GM12878 (cell line): ENCODE measurements at regions not wholly inside any gene's neighbourhood (a gene's known extent, or its start where the extent isn't known, plus 50 kb on each side); places are given as distances from the start of the nearest gene placed in this dataset.

ENCODE experiments used
- ATAC-seq: fragments of 200-7000 bp; cut with Tn5 transposase; 3 replicates; pipeline ENCODE4 v1.9.1; 2020; ENCODE audit warnings: mild to moderate bottlenecking, moderate library complexity
- BruUV-seq: library from RNA; stranded (reverse); fragments of 400-500 nt; replicated peaks from 2 replicates; lab custom pipeline; 2021; lab: Mats Ljungman, UMichigan
- CTCF ChIA-PET: fragments of 300-600 bp; sonication (Branson Sonifier 250); formaldehyde crosslinking; extraction: SDS; loops from one replicate; lab custom pipeline; 2021; ENCODE audit warnings: inconsistent platforms; lab: Yijun Ruan, JAX
- POLR2A ChIA-PET: fragments of 350-600 bp; formaldehyde crosslinking; extraction: SDS; loops from one replicate; lab custom pipeline; 2021; ENCODE audit warnings: inconsistent platforms; lab: Charles Lee
- RAD21 ChIA-PET: fragments of 300-600 bp; sonication (Branson Sonifier 250); formaldehyde crosslinking; loops from one replicate; lab custom pipeline; 2023; ENCODE audit warnings: antibody characterized with exemption; ENCODE audit not compliant: unreplicated experiment; lab: Charles Lee
- SMC1A ChIA-PET: fragments of 300-600 bp; sonication (Branson Sonifier 250); formaldehyde crosslinking; loops from one replicate; lab custom pipeline; 2023; ENCODE audit not compliant: unreplicated experiment, uncharacterized antibody; lab: Charles Lee
- DNase-seq: peaks from one replicate; pipeline ENCODE4 v3.0.0-alpha.2; 2011; ENCODE audit warnings: low read depth, low spot score
- FAIRE-seq: peaks from 3 replicates; lab custom pipeline; 2011; peaks lifted over from hg19 to GRCh38; lab: Jason Lieb, UNC
- H2AFZ ChIP-seq: 2 replicates; pipeline ENCODE4 v1.6.0; 2011; ENCODE audit warnings: low read depth, low read length, control low read depth; ENCODE audit not compliant: control insufficient read depth
- H3K27ac ChIP-seq: 2 replicates; pipeline ENCODE4 v1.5.1; 2011; ENCODE audit warnings: control low read depth; ENCODE audit not compliant: control insufficient read depth, insufficient read depth
- H3K27me3 ChIP-seq, 2 experiments: replicated peaks in 1 of 2; 2 replicates each; pipeline versions ENCODE4 v1.6.0 to v1.6.1; 2011; ENCODE audit warnings: low read length in 1 of 2; ENCODE audit not compliant: control insufficient read depth in 2 of 2, insufficient read depth in 2 of 2
- H3K36me3 ChIP-seq, 2 experiments: 2 replicates each; pipeline ENCODE4 v1.5.1; 2011; ENCODE audit warnings: low read length in 1 of 2; ENCODE audit not compliant: control insufficient read depth in 2 of 2, insufficient read depth in 2 of 2
- H3K4me1 ChIP-seq: 2 replicates; pipeline ENCODE4 v1.6.1; 2011; ENCODE audit warnings: mild to moderate bottlenecking, low read length, moderate library complexity, mixed read lengths; ENCODE audit not compliant: control insufficient read depth, insufficient read depth
- H3K4me2 ChIP-seq: 2 replicates; pipeline ENCODE4 v1.6.0; 2011; ENCODE audit warnings: control low read depth; ENCODE audit not compliant: control insufficient read depth, insufficient read depth
- H3K4me3 ChIP-seq: fragments of 200-600 bp; sonication (generic); 2 replicates; pipeline ENCODE4 v1.5.1; 2016
- H3K79me2 ChIP-seq: 2 replicates; pipeline ENCODE4 v1.6.0; 2011; ENCODE audit warnings: low read length; ENCODE audit not compliant: control insufficient read depth, insufficient read depth
- H3K9ac ChIP-seq: 2 replicates; pipeline ENCODE4 v1.8.0; 2011; ENCODE audit warnings: low read length, control low read depth, mixed read lengths; ENCODE audit not compliant: control insufficient read depth, insufficient read depth
- H3K9me3 ChIP-seq: replicated peaks from 3 replicates; pipeline ENCODE4 v1.5.1; 2011; ENCODE audit warnings: mild to moderate bottlenecking, low read length; ENCODE audit not compliant: control insufficient read depth, insufficient read depth
- H4K20me1 ChIP-seq: 2 replicates; pipeline ENCODE4 v1.6.0; 2011; ENCODE audit not compliant: control insufficient read depth, insufficient read depth
- FOS ChIP-seq: IDR thresholded peaks from 3 replicates; pipeline ENCODE4 v1.6.1; 2011; ENCODE audit warnings: borderline replicate concordance; ENCODE audit not compliant: insufficient read length; ENCODE audit errors: extremely low read depth
- HDAC6 ChIP-seq: fragments of 200-600 bp; sonication (generic); IDR thresholded peaks from one replicate; pipeline ENCODE4 v1.8.0; 2017; ENCODE audit warnings: antibody characterized with exemption; ENCODE audit not compliant: unreplicated experiment
- RFX5 ChIP-seq: IDR thresholded peaks from 2 replicates; pipeline ENCODE4 v1.6.1; 2011; ENCODE audit warnings: low read depth, low read length, improper control_type of control experiment
- SRF ChIP-seq, 2 experiments: IDR thresholded peaks; 2 replicates each; pipeline ENCODE4 v1.6.1; 2011; ENCODE audit warnings: low read depth in 2 of 2, low read length in 2 of 2, mild to moderate bottlenecking in 1 of 2, moderate library complexity in 1 of 2
- SUPT20H ChIP-seq: IDR thresholded peaks from 2 replicates; pipeline ENCODE4 v1.6.1; 2011; ENCODE audit warnings: low read depth, mild to moderate bottlenecking, low read length, moderate library complexity, borderline replicate concordance; ENCODE audit not compliant: control insufficient read depth
- TCF12 ChIP-seq: IDR thresholded peaks from 2 replicates; pipeline ENCODE4 v1.6.1; 2011; ENCODE audit warnings: low read depth, mild to moderate bottlenecking, low read length
- YY1 ChIP-seq: IDR thresholded peaks from 2 replicates; pipeline ENCODE4 v1.6.1; 2011; ENCODE audit warnings: low read depth, mild to moderate bottlenecking, low read length
- WGBS: methylation state at CpG from one replicate; pipeline ENCODE4 v1.1.6; 2016; ENCODE audit warnings: low lambda C conversion rate; ENCODE audit not compliant: insufficient replicate concordance, insufficient coverage; ENCODE audit errors: missing lambda C conversion rate; 5-methylcytosine and 5-hydroxymethylcytosine counted together
- in situ Hi-C: fragments of 300-500 bp; cut with MboI; formaldehyde crosslinking; loops from 9 replicates; pipeline ENCODE4 v1.14.3; 2018; ENCODE audit warnings: mixed read lengths
- intact Hi-C: fragments of 100-400 bp; cut with micrococcal nuclease; formaldehyde crosslinking; loops from one replicate; pipeline ENCODE4 v1.14.2; 2022; ENCODE audit not compliant: unreplicated experiment
- TF ChIP-seq, protein P1 (sequence below): IDR thresholded peaks from 2 replicates; pipeline ENCODE4 v1.6.1; 2012; ENCODE audit warnings: mild to moderate bottlenecking, low read depth, low read length
- TF ChIP-seq, protein P2 (sequence below): fragments of 450-650 bp; IDR thresholded peaks from 2 replicates; pipeline ENCODE4 v1.6.1; 2018; ENCODE audit warnings: mild to moderate bottlenecking, low read depth, moderate library complexity; ENCODE audit not compliant: partially characterized antibody
- TF ChIP-seq, protein P3 (sequence below): IDR thresholded peaks from 2 replicates; pipeline ENCODE4 v1.6.1; 2011; ENCODE audit warnings: low read depth, low read length, improper control_type of control experiment, borderline replicate concordance

DNA sequence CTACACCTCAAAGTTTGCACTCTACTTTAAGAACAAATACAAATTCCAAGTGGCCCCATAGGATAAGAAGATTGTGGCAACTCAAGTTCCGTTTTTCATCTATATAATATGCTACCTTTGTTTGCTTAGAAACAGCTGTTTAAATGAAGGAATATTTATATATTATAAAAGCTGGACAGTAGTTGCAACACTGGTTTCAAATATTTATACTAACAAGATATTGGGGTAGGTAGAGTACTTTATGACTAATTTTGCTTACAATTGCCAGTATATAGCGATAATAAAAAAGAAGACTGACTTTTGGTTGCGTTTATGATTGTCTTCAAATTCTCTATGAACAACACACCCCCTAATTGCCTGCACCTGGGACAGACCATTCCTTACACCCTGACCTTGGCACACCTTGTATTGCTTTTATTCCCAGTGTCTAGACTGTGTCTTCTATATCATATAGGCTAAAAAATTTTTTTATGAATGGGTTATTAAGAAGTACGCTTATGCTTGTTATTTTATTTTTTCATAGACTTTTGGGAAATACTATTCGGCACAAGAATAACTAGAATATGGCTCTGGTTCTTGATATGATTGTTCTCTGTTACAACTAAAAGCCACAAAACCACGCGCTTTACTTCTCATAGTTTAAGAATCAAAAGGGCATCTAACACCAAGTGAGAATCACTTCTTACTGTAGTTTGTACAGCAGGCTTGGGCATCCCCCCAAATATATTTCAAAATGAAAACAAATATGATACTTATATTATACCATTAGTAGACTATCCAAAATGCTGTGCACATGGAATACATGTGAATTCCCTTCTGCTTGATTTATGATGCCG is 455.4 kb upstream of the DCN start (continued):
- TF ChIP-seq, protein P1, sequence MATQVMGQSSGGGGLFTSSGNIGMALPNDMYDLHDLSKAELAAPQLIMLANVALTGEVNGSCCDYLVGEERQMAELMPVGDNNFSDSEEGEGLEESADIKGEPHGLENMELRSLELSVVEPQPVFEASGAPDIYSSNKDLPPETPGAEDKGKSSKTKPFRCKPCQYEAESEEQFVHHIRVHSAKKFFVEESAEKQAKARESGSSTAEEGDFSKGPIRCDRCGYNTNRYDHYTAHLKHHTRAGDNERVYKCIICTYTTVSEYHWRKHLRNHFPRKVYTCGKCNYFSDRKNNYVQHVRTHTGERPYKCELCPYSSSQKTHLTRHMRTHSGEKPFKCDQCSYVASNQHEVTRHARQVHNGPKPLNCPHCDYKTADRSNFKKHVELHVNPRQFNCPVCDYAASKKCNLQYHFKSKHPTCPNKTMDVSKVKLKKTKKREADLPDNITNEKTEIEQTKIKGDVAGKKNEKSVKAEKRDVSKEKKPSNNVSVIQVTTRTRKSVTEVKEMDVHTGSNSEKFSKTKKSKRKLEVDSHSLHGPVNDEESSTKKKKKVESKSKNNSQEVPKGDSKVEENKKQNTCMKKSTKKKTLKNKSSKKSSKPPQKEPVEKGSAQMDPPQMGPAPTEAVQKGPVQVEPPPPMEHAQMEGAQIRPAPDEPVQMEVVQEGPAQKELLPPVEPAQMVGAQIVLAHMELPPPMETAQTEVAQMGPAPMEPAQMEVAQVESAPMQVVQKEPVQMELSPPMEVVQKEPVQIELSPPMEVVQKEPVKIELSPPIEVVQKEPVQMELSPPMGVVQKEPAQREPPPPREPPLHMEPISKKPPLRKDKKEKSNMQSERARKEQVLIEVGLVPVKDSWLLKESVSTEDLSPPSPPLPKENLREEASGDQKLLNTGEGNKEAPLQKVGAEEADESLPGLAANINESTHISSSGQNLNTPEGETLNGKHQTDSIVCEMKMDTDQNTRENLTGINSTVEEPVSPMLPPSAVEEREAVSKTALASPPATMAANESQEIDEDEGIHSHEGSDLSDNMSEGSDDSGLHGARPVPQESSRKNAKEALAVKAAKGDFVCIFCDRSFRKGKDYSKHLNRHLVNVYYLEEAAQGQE, result no peak

DNA sequence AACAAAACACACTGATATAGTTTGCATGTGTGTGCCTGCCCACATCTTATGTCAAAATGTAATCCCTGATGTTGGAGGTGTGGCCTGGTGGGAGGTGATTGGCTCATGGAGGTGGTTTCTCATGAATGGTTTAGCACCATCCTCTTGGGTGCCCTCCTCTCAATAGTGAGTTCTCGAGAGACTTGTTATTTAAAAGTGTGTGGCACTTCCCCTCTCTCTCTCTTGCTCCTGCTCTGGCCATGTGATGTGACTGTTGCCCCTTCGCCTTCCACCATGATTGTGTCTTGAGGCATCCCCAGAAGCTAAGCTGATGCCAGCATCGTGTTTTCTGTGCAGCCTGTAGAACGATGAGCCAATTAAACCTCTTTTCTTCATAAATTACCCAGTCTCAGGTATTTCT is 454.1 kb upstream of the DCN start:
- no TSS peak for BruUV-seq
- WGBS, result 0% methylated on average over 4 of the region's 4 CpGs
- ChIA-PET RAD21 (no interaction called here), CTCF (no interaction called here), SMC1A (interaction anchor here (1.3 to 1.4 kb wide), 2 partner anchors 9 to 11 kb away, joined by 3 to 5 read pairs; no protein-coding TSS in a partner anchor), POLR2A (no interaction called here)
- H4K20me1 ChIP-seq, result no peaks in the 10 kb centered on the region
- intact Hi-C loops (no loop called here), in situ Hi-C loops (no loop called here)
- H3K9ac ChIP-seq, result no peak overlapping the region
- no peaks in the 10 kb centered on the region for H3K27me3 ChIP-seq
- H3K36me3 ChIP-seq, result no peaks in the 10 kb centered on the region
- H3K4me3 ChIP-seq, result no peak overlapping the region
- H2AFZ ChIP-seq, result no peak overlapping the region
- H3K79me2 ChIP-seq, result no peaks in the 10 kb centered on the region
- no peak; the same call in 2 of the 3 replicates for ATAC-seq
- H3K27ac ChIP-seq, result no peak overlapping the region
- H3K9me3 ChIP-seq, result no peaks in the 10 kb centered on the region; the same call in 2 of the 3 replicates
- no peak for FAIRE-seq
- no peaks in the 10 kb centered on the region for H3K4me1 ChIP-seq
- no peak for DNase-seq
- no peak overlapping the region for H3K4me2 ChIP-seq
- TF ChIP-seq RFX5, result no peak
- no peak for TF ChIP-seq YY1
- TF ChIP-seq SUPT20H, result no peak
- TF ChIP-seq FOS, result no peak
- TF ChIP-seq, protein P2, sequence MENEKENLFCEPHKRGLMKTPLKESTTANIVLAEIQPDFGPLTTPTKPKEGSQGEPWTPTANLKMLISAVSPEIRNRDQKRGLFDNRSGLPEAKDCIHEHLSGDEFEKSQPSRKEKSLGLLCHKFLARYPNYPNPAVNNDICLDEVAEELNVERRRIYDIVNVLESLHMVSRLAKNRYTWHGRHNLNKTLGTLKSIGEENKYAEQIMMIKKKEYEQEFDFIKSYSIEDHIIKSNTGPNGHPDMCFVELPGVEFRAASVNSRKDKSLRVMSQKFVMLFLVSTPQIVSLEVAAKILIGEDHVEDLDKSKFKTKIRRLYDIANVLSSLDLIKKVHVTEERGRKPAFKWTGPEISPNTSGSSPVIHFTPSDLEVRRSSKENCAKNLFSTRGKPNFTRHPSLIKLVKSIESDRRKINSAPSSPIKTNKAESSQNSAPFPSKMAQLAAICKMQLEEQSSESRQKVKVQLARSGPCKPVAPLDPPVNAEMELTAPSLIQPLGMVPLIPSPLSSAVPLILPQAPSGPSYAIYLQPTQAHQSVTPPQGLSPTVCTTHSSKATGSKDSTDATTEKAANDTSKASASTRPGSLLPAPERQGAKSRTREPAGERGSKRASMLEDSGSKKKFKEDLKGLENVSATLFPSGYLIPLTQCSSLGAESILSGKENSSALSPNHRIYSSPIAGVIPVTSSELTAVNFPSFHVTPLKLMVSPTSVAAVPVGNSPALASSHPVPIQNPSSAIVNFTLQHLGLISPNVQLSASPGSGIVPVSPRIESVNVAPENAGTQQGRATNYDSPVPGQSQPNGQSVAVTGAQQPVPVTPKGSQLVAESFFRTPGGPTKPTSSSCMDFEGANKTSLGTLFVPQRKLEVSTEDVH, result no peak
- no peak for TF ChIP-seq SRF (IDR thresholded peaks at IDR 0.05; ENCODE audit: low read depth in 2 of 2, low read length in 2 of 2)
- no peak for TF ChIP-seq HDAC6
- TF ChIP-seq TCF12, result no peak
- TF ChIP-seq, protein P3, sequence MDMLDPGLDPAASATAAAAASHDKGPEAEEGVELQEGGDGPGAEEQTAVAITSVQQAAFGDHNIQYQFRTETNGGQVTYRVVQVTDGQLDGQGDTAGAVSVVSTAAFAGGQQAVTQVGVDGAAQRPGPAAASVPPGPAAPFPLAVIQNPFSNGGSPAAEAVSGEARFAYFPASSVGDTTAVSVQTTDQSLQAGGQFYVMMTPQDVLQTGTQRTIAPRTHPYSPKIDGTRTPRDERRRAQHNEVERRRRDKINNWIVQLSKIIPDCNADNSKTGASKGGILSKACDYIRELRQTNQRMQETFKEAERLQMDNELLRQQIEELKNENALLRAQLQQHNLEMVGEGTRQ, result no peak
